ENCODE measurements at regions not wholly inside any gene's neighbourhood (a gene's known extent, or its start where the extent isn't known, plus 50 kb on each side); places are given as distances from the start of the nearest gene placed in this dataset.
A peak's percentile ranks its signal among the peaks of the same experiment; 100 is the strongest.

- no peak for DNase-seq
Measured at GRCh38 chr4:152109531-152110509, 349.0 kb upstream of the GATB start.

GRCh38 chr4:152107736-152108500, 347.1 kb upstream of the GATB start:
- no peak for DNase-seq

- DNase-seq = no peak
Measured at GRCh38 chr4:152106781-152107321, 346.0 kb upstream of the GATB start.

- no peak for DNase-seq
Measured at GRCh38 chr4:152106113-152106763, 345.4 kb upstream of the GATB start.

- DNase-seq = no peak
Measured at GRCh38 chr4:152104901-152105357, 344.1 kb upstream of the GATB start.

- no peak for DNase-seq
Measured at GRCh38 chr4:152104356-152104755, 343.5 kb upstream of the GATB start.

- DNase-seq = no peak
Measured at GRCh38 chr4:152103181-152103901, 342.5 kb upstream of the GATB start.

- DNase-seq = no peak
Measured at GRCh38 chr4:152102436-152103000, 341.7 kb upstream of the GATB start.

- no peak for DNase-seq
Measured at GRCh38 chr4:152101556-152102435, 341.0 kb upstream of the GATB start.

- DNase-seq = peak; percentile 14 to 71 (median 34)
Measured at GRCh38 chr4:152100379-152101201, 339.8 kb upstream of the GATB start.

GRCh38 chr4:152099981-152100378, 339.2 kb upstream of the GATB start:
- DNase-seq = no peak

GRCh38 chr4:152099555-152099954, 338.7 kb upstream of the GATB start:
- no peak for DNase-seq

- no peak for DNase-seq
Measured at GRCh38 chr4:152099061-152099425, 338.2 kb upstream of the GATB start.

- DNase-seq = no peak
Measured at GRCh38 chr4:152098365-152099060, 337.7 kb upstream of the GATB start.

- no peak for DNase-seq
Measured at GRCh38 chr4:152097371-152097770, 336.6 kb upstream of the GATB start.

- DNase-seq = no peak
Measured at GRCh38 chr4:152095701-152096070, 334.9 kb upstream of the GATB start.

GRCh38 chr4:152094970-152095700, 334.3 kb upstream of the GATB start:
- DNase-seq = no peak

GRCh38 chr4:152091405-152091804, 330.6 kb upstream of the GATB start:
- DNase-seq = no peak

GRCh38 chr4:152090543-152090942, 329.7 kb upstream of the GATB start:
- peak in 1 of 4 experiments; percentile 15 for DNase-seq

All from activated naive CD4-positive, alpha-beta T cell (primary cell).